ENCODE measurements at regions not wholly inside any gene's neighbourhood (a gene's known extent, or its start where the extent isn't known, plus 50 kb on each side); places are given as distances from the start of the nearest gene placed in this dataset.

- ATAC-seq (no peak), DNase-seq (ENCODE audit: missing footprints) (no peak)
These were observed 159.6 kb upstream of the NUDT6 start for GRCh38 chr4:123081971-123082370.

GRCh38 chr4:123083646-123084045 lies 161.2 kb upstream of the NUDT6 start:
- ATAC-seq (no peak), DNase-seq (ENCODE audit: missing footprints) (no peak)
- intact Hi-C loops (cut with DNase I) = no loop called here

More at GRCh38 chr4:123081971-123082370, 159.6 kb upstream of the NUDT6 start:
- intact Hi-C loops (cut with DNase I) = no loop called here

DNA sequence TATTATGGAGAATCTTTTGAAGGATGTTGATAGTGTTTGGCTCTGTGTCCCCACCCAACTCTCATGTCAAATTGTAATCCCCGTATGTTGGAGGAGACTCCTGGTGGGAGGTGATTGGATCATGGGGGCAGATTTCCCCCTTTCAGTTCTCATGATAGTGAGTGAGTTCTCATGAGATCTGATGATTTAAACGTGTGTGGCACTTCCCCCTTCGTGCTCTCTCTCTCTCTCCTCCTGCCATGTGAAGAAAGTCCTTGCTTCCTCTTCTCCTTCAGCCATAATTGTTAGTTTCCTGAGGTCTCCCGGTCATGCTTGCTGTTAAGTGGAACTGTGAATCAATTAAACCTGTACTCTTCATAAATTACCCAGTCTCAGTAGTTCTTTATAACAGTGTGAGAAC lies 166.1 kb upstream of the NUDT6 start:
- DNase-seq (ENCODE audit: missing footprints) (no peak), ATAC-seq (no peak)
- intact Hi-C loops (cut with DNase I) = no loop called here

- no peak for ATAC-seq
- intact Hi-C loops (cut with DNase I) = no loop called here
- DNase-seq (ENCODE audit: missing footprints) = no peak
These were observed 168.5 kb upstream of the NUDT6 start for GRCh38 chr4:123090886-123091285.

GRCh38 chr4:123092586-123092985 lies 170.2 kb upstream of the NUDT6 start:
- ATAC-seq (no peak), DNase-seq (ENCODE audit: missing footprints) (no peak)
- intact Hi-C loops (cut with DNase I) = no loop called here

DNA sequence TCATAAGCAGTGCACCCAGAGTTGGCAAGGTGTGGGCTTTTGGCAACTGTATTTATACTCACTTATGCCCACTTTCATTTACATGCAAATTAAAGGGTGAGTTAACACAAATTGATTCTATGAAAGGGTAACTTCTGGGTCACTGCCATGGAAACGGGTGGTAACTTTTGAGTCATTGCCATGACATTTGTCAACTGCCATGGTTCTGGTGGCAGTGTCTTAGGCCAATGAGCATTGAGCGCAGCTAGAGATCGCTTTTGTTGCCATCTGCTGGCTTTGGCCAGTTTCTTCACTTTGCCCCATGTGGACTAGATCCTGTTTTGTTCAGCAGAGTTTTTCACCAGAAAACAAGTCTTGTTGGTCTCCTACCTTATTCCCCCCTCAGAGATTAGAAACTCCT lies 170.8 kb upstream of the NUDT6 start:
- no peak for DNase-seq (ENCODE audit: missing footprints)
- no peak for ATAC-seq
- intact Hi-C loops (cut with DNase I) = no loop called here

- intact Hi-C loops (cut with DNase I) = no loop called here
- no peak for ATAC-seq
- no peak for DNase-seq (ENCODE audit: missing footprints)
These were observed 173.6 kb upstream of the NUDT6 start for GRCh38 chr4:123096038-123096437.

- no peak for DNase-seq (ENCODE audit: missing footprints)
- intact Hi-C loops (cut with DNase I) = loop anchor here (2.0 to 10.0 kb wide), 5 partner anchors 292 to 1219 kb away; partner anchors contain the start of gene SPRY1
- peak; percentile 57 for ATAC-seq
These were observed 180.6 kb upstream of the NUDT6 start for GRCh38 chr4:123102897-123103471.

GRCh38 chr4:123104310-123105025 lies 182.1 kb upstream of the NUDT6 start:
- intact Hi-C loops (cut with DNase I) = loop anchor here (5.0 to 10.0 kb wide), 3 partner anchors 290 to 1218 kb away; partner anchors contain the start of gene SPRY1
- DNase-seq (ENCODE audit: missing footprints) (no peak), ATAC-seq (peak; percentile 69)

- DNase-seq (ENCODE audit: missing footprints) (no peak), ATAC-seq (no peak)
- intact Hi-C loops (cut with DNase I) = loop anchor here (10.0 kb wide), 1 partner anchor 290 kb away; the partner anchor contains the start of gene SPRY1
These were observed 182.6 kb upstream of the NUDT6 start for GRCh38 chr4:123105026-123105420.

DNA sequence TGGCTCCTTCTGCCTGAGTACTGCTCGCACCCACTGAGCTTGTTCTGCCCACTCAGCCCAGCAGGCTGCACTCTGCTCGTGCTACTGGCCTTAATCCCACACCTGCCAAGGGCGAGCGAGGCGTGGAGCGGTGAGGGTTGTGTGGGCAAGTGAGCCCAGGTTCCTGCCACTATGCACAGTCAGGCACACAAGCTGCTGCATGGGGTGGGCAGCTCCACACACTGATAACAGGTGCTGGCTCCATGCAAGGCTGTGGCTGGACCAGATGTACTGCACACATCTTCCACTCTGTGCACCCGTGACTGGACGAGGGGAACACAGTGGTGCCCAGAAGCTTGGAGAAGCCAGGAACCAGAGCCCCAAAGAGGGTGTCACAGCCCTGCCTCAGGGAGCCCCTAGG lies 184.3 kb upstream of the NUDT6 start:
- DNase-seq (ENCODE audit: missing footprints) (peak; percentile 53), ATAC-seq (no peak)
- intact Hi-C loops (cut with DNase I) = loop anchor here (10.0 kb wide), 1 partner anchor 288 kb away; the partner anchor contains the start of gene SPRY1

DNA sequence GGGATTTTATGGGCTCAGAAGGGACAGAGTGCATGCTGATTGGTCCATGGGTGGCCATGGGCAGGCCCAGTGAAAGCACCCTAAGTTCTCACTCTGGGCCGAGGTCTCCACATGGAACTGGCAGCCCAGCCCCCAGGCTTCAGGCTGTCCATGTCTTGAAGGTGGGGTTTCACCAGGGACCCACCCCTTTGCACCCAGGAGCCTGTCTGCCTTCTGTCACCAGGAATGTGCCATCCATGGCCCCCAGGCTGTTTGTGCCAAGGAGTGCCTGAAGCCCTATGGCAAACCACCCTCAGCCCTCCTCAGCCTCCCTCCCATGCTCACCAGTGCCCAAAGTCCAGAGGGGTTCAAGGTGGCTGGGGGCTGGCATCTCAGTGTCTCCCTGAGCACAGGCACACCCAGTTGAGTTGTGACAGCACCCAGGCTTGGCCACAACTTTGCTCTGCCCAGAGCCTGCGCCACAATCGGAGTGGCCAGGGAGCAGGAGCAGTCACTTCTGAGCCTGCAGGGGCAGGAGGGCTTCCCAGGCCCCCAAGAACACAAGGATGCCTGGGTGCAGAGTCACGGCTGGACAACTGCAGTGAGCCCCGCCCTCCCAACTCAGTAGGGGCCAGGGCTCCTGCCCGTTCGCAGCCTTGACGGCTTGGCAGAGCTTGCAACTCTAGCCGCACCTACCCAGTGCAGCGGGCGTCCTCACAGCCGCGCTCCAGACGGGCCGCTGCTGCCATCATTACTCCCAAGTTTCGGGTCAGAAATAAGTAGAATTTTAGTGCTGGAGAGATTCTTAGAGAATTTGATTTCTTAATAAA lies 185.3 kb upstream of the NUDT6 start:
- intact Hi-C loops (cut with DNase I) = loop anchor here (10.0 kb wide), 1 partner anchor 287 kb away; the partner anchor contains the start of gene SPRY1
- peak; percentile 66 for DNase-seq (ENCODE audit: missing footprints)
- ATAC-seq = no peak

- DNase-seq (ENCODE audit: missing footprints) (no peak), ATAC-seq (no peak)
- intact Hi-C loops (cut with DNase I) = loop anchor here (10.0 kb wide), 1 partner anchor 286 kb away; the partner anchor contains the start of gene SPRY1
These were observed 186.7 kb upstream of the NUDT6 start for GRCh38 chr4:123109139-123109538.

DNA sequence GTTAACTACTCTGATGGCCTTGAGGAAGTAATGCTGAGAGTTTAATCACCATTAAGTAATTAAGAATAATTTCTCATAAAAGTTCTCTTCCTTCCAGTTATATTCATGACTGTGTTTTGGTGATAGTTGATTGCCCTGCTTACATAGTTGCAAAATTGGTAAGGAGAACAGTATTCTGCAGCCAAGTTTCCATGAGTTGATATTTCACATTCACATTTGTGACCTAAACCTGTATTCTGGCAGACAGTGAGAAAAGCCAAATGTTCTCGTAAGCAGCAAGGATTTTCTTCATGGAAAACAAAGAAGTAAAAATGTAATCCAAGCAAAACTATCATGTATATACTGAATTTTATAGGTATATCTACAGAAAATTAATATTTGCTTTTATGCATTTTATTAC lies 187.8 kb upstream of the NUDT6 start:
- DNase-seq (ENCODE audit: missing footprints) (no peak), ATAC-seq (peak; percentile 72)
- intact Hi-C loops (cut with DNase I) = loop anchor here (5.0 kb wide), 1 partner anchor 452 kb away; no protein-coding TSS in a partner anchor

DNA sequence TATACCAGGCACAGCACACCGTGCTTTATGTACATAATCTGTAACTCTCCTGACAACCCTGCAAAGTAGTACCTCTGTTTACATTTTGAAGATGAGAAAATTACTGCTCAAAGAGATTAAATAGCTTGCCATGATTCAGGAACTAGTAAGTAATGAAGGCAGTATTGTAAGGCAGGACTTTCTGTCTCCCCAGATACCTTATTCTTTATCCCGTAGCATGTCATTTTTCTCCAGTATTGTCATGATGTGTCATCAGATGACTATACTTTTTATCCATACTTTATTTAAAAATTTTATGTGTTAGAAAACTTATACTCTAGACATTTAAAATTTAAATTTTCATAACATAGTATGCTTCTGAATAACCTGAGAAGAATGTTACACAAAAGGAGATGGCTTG lies 188.3 kb upstream of the NUDT6 start:
- DNase-seq (ENCODE audit: missing footprints) (no peak), ATAC-seq (no peak)
- intact Hi-C loops (cut with DNase I) = loop anchor here (5.0 kb wide), 1 partner anchor 452 kb away; no protein-coding TSS in a partner anchor

DNA sequence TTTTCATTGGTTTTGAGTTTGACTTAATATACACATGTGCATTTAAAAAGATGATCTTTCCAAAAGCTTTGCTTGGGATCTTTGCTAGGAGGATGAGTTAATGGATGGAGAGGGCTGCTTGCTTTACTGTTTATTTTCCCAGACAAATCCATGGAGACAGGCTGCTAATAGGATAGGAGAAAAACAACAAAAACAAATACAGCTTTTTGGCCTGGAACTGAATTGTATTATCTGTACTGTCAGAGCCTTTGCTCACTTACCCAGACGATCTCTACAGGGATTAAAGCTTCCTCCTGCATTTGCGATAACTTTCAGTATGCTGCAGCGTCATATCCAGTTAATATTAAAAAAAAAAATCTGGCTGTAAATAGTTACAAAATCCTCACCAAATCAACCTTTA lies 190.8 kb upstream of the NUDT6 start:
- intact Hi-C loops (cut with DNase I) = loop anchor here (5.0 kb wide), 1 partner anchor 449 kb away; no protein-coding TSS in a partner anchor
- DNase-seq (ENCODE audit: missing footprints) = no peak
- ATAC-seq = peak; percentile 60

- intact Hi-C loops (cut with DNase I) = loop anchor here (5.0 kb wide), 1 partner anchor 448 kb away; no protein-coding TSS in a partner anchor
- DNase-seq (ENCODE audit: missing footprints) (peak; percentile 57), ATAC-seq (no peak)
These were observed 191.9 kb upstream of the NUDT6 start for GRCh38 chr4:123114084-123114914.
